Keratinocyte (primary cell): ENCODE measurements at regions not wholly inside any gene's neighbourhood (a gene's known extent, or its start where the extent isn't known, plus 50 kb on each side); places are given as distances from the start of the nearest gene placed in this dataset.

ENCODE experiments used
- DNase-seq: peaks from one replicate; pipeline ENCODE4 v3.0.0-alpha.2; 2011; ENCODE audit warnings: low read depth, missing footprints, low spot score
- FAIRE-seq: peaks from 2 replicates; lab custom pipeline; 2011; peaks lifted over from hg19 to GRCh38; lab: Jason Lieb, UNC
- H2AFZ ChIP-seq: 2 replicates; pipeline ENCODE4 v1.6.0; 2012; ENCODE audit warnings: low read length, control low read depth, inconsistent platforms; ENCODE audit not compliant: control insufficient read depth
- H3K27ac ChIP-seq: 2 replicates; pipeline ENCODE4 v1.5.1; 2011; ENCODE audit warnings: low read length; ENCODE audit not compliant: control insufficient read depth, insufficient read depth
- H3K27me3 ChIP-seq: 3 replicates; pipeline ENCODE4 v1.6.0; 2011; ENCODE audit warnings: low read length; ENCODE audit not compliant: control insufficient read depth, insufficient read depth; ENCODE audit errors: extremely low read depth
- H3K36me3 ChIP-seq, 2 experiments: 2 replicates in 1 of 2; 3 replicates in 1 of 2; pipeline ENCODE4 v1.5.1; 2011; ENCODE audit warnings: low read length in 2 of 2, mild to moderate bottlenecking in 1 of 2; ENCODE audit not compliant: control insufficient read depth in 2 of 2, insufficient read depth in 2 of 2; ENCODE audit errors: extremely low read depth in 1 of 2
- H3K4me1 ChIP-seq: 3 replicates; pipeline ENCODE4 v1.5.1; 2011; ENCODE audit warnings: low read length; ENCODE audit not compliant: control insufficient read depth, insufficient read depth; ENCODE audit errors: extremely low read depth
- H3K4me2 ChIP-seq: 3 replicates; pipeline ENCODE4 v1.6.0; 2011; ENCODE audit warnings: low read depth, low read length; ENCODE audit not compliant: control insufficient read depth, insufficient read depth; ENCODE audit errors: extremely low read depth
- H3K4me3 ChIP-seq, 3 experiments: fragments of 200-600 bp in 1 of 3; sonication (generic) in 1 of 3; 2 replicates in 2 of 3; 3 replicates in 1 of 3; pipeline ENCODE4 v1.5.1; 2011 to 2016; ENCODE audit warnings: low read length in 3 of 3, mild to moderate bottlenecking in 3 of 3, control low read depth in 2 of 3, inconsistent platforms in 1 of 3, low read depth in 1 of 3, mixed read lengths in 1 of 3, mixed run types in 1 of 3, moderate library complexity in 1 of 3; ENCODE audit not compliant: control insufficient read depth in 2 of 3, insufficient read depth in 2 of 3; ENCODE audit errors: extremely low read depth in 1 of 3
- H3K79me2 ChIP-seq: 2 replicates; pipeline ENCODE4 v1.6.0; 2012; ENCODE audit warnings: low read length; ENCODE audit not compliant: control insufficient read depth, insufficient read depth
- H3K9ac ChIP-seq: 3 replicates; pipeline ENCODE4 v1.6.0; 2011; ENCODE audit warnings: low read length; ENCODE audit not compliant: control insufficient read depth, insufficient read depth; ENCODE audit errors: extremely low read depth
- H3K9me1 ChIP-seq: 3 replicates; pipeline ENCODE4 v1.6.0; 2011; ENCODE audit warnings: low read length; ENCODE audit not compliant: control insufficient read depth, insufficient read depth; ENCODE audit errors: extremely low read depth
- H3K9me3 ChIP-seq: 2 replicates; pipeline ENCODE4 v1.5.1; 2012; ENCODE audit warnings: low read depth, low read length; ENCODE audit not compliant: control insufficient read depth
- H4K20me1 ChIP-seq: 3 replicates; pipeline ENCODE4 v1.6.0; 2011; ENCODE audit warnings: low read length; ENCODE audit not compliant: control insufficient read depth, insufficient read depth; ENCODE audit errors: extremely low read depth
- EZH2 ChIP-seq: IDR thresholded peaks from one replicate; pipeline ENCODE4 v1.6.1; 2012; ENCODE audit warnings: inconsistent platforms, mild to moderate bottlenecking, low read length, moderate library complexity
- dilution Hi-C: fragments of 300-500 bp; cut with MboI; formaldehyde crosslinking; loops from one replicate; pipeline ENCODE4 v1.7.0; 2020; ENCODE audit warnings: low sequenced_read_pairs; ENCODE audit not compliant: extremely low pct_ligation_motif_present
- TF ChIP-seq, protein P1 (sequence below), 3 experiments: IDR thresholded peaks in 1 of 3; conservative IDR thresholded peaks in 1 of 3; optimal IDR thresholded peaks in 1 of 3; 2 replicates in 2 of 3; 3 replicates in 1 of 3; pipeline versions ENCODE3 to v1.5.1; 2011; ENCODE audit warnings: low read length in 3 of 3, mild to moderate bottlenecking in 3 of 3, moderate library complexity in 2 of 3, control low read depth in 1 of 3, inconsistent platforms in 1 of 3; ENCODE audit not compliant: insufficient read depth in 2 of 3; ENCODE audit errors: extremely low read depth in 1 of 3

DNA sequence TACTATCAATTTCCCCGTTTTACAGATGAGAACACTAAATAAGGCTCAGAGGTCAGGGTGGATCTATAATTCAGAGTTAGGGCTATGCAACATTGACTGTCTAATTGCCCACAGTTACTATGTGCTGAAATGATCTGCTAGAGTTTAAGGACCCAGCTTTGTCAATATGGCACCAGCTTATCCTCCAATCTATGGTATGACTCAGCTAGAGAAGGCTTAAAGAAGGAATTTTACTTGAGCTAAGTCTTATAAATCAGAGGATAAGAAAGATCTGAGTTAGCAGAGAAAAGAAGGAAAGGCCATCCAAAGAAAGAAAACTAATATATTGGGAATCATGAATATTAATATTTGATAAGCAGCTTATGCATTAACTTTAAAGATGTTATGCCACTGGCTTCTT, 78.1 kb downstream of the ASB9 start:
- H3K79me2 ChIP-seq: no peaks in the 10 kb centered on the region
- H3K9ac ChIP-seq: no peak overlapping the region
- no peak overlapping the region for H2AFZ ChIP-seq
- H3K4me1 ChIP-seq: no peaks in the 10 kb centered on the region
- H3K9me3 ChIP-seq: no peaks in the 10 kb centered on the region
- no peaks in the 10 kb centered on the region for H3K9me1 ChIP-seq
- H3K27me3 ChIP-seq: no peaks in the 10 kb centered on the region
- no peak overlapping the region for H3K27ac ChIP-seq
- H3K4me2 ChIP-seq: no peak overlapping the region
- no peak overlapping the region for H3K4me3 ChIP-seq
- H4K20me1 ChIP-seq: no peaks in the 10 kb centered on the region
- FAIRE-seq: no peak
- DNase-seq: no peak
- dilution Hi-C loops: no loop called here
- no peak for TF ChIP-seq EZH2
- TF ChIP-seq, protein P1, sequence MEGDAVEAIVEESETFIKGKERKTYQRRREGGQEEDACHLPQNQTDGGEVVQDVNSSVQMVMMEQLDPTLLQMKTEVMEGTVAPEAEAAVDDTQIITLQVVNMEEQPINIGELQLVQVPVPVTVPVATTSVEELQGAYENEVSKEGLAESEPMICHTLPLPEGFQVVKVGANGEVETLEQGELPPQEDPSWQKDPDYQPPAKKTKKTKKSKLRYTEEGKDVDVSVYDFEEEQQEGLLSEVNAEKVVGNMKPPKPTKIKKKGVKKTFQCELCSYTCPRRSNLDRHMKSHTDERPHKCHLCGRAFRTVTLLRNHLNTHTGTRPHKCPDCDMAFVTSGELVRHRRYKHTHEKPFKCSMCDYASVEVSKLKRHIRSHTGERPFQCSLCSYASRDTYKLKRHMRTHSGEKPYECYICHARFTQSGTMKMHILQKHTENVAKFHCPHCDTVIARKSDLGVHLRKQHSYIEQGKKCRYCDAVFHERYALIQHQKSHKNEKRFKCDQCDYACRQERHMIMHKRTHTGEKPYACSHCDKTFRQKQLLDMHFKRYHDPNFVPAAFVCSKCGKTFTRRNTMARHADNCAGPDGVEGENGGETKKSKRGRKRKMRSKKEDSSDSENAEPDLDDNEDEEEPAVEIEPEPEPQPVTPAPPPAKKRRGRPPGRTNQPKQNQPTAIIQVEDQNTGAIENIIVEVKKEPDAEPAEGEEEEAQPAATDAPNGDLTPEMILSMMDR (optimal IDR thresholded peaks at IDR 0.05 in 1 of 3, IDR thresholded peaks at IDR 0.05 in 1 of 3, conservative IDR thresholded peaks at IDR 0.05 in 1 of 3; ENCODE audit: extremely low read depth in 1 of 3, insufficient read depth in 2 of 3, low read length in 3 of 3): no peak
- no peaks in the 10 kb centered on the region for H3K36me3 ChIP-seq

DNA sequence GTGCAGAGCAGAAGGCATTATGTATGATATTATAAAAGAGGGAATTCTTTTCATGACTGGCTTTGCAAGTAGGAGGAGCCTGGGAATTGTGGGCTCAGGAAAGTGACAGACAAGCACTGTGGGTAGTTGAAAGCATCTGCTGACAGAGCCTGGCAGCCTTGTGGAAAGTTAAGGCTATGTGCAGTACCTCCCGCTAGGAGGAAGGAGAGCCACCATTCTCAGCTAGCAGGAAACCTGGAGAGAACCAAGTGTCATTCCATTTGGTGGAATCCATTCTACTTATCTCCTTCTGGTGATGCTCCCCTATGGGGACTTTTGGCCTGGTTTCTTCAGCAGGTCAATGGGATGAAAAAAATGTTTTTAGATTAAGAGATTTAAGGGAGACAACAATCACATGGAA, 81.8 kb downstream of the ASB9 start:
- no peak overlapping the region for H3K4me2 ChIP-seq
- H3K4me3 ChIP-seq: no peak overlapping the region

More for the DNA sequence above, 81.8 kb downstream of the ASB9 start:
- no peak overlapping the region for H2AFZ ChIP-seq
- no peaks in the 10 kb centered on the region for H3K36me3 ChIP-seq
- TF ChIP-seq, protein P1 (optimal IDR thresholded peaks at IDR 0.05 in 1 of 3, IDR thresholded peaks at IDR 0.05 in 1 of 3, conservative IDR thresholded peaks at IDR 0.05 in 1 of 3; ENCODE audit: extremely low read depth in 1 of 3, insufficient read depth in 2 of 3, low read length in 3 of 3): no peak
- TF ChIP-seq EZH2: no peak
- DNase-seq (no peak), FAIRE-seq (no peak)
- H3K4me1 ChIP-seq: no peaks in the 10 kb centered on the region
- H3K9me3 ChIP-seq: no peaks in the 10 kb centered on the region
- no peaks in the 10 kb centered on the region for H3K79me2 ChIP-seq
- H3K9ac ChIP-seq: no peak overlapping the region
- H3K9me1 ChIP-seq: no peaks in the 10 kb centered on the region
- no peaks in the 10 kb centered on the region for H4K20me1 ChIP-seq
- dilution Hi-C loops: no loop called here
- H3K27me3 ChIP-seq: no peaks in the 10 kb centered on the region
- H3K27ac ChIP-seq: no peak overlapping the region
